ENCODE measurements at regions not wholly inside any gene's neighbourhood (a gene's known extent, or its start where the extent isn't known, plus 50 kb on each side); places are given as distances from the start of the nearest gene placed in this dataset.
"Not testable (repeated sequence)": the region's sequence is repeated elsewhere in the genome, so short reads cannot be mapped to it uniquely, and the experiment has no call there.

DNA sequence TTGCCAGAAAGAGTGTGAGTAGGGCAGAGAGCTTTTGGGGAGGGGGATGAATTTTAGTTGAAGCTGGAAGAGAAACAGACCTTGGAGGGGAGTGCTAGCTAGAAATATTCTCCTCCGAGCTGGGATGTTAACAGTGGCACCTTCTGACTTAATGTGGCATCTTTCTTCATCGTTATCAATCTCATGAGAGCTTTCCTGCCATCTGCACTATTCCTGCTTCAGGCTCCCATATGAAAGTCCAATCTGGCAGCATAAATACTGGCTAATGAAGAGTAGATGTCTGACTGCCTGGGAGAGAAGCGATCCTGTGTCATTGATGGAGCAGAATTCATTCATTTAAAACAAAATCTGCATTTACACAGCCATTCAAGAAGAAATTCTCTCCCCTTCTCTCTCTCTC, 284.5 kb downstream of the TMEM38B start:
- no peak for DNase-seq

DNA sequence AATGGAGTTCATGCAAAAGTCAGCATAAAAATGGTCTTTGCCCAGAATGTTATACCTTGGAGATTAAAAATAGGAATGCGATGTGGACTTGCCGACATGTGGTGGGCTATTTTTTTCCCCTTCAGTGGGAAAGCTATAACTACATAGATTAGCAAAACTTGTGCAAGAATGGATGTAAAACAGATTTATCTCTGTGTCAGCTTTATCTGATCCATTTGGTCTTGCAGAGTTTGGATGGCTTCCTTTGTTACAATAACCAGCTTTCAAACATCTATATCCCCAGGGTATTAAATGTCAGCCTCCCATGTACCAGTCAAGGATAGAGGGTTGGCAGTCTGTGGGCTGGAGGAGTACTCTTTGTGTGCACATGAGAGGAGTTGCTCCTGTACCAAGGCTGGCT, 284.9 kb downstream of the TMEM38B start:
- no peak for DNase-seq

DNA sequence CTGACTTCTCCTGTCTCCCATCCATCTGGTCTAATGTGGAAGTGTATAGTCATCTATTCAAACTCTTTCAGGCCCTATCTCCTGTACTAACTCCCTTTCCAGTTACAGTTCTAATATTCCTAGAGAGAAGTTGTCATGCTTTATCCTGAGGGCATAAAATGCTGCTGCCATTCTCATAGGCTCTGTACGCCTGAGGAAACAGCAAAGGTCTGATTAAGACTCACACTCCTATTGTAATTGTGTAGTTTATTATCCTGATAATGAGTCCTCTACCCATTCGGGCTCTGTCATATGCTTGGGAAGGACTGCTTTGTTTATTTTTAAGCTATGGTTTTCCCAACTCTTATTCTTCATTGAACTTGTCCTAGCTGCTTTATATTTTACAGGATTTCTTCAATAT, 290.4 kb downstream of the TMEM38B start:
- no peak for DNase-seq

DNA sequence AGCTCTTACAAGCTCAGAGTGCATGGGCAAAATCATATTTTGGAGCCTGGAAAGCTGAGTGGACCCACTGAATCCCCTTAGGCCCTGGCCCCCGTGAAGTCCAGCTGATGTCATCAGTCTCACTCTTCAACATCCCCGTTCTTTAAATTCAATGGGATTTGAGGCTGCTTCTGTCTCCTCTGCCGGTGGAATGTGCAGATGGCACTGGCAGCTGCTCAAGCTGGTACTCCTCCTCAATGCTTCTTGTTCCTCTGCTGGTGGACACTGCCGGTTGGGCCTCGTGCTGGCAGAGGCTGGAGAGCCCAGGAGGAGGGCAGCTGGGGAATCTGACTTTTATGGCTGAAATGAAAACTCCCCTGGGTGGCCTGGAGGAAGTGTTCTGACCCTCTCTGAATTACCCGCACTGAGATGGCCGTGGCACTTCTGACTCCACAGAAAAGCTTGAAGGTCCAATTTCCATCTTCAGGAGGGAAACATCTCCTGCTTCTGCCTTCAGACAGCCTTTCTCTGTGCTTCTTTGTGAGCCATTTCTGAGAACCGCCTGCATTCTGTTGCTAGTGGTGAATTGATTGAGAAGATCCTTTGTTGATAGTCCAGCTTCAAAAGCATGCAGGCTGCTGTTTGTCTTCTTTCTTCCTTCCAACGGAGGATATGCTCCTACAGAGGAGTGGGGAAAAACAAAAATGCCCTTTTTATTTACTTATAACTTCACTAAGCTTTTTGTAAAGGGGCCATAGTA, 298.9 kb downstream of the TMEM38B start:
- DNase-seq: no peak

DNA sequence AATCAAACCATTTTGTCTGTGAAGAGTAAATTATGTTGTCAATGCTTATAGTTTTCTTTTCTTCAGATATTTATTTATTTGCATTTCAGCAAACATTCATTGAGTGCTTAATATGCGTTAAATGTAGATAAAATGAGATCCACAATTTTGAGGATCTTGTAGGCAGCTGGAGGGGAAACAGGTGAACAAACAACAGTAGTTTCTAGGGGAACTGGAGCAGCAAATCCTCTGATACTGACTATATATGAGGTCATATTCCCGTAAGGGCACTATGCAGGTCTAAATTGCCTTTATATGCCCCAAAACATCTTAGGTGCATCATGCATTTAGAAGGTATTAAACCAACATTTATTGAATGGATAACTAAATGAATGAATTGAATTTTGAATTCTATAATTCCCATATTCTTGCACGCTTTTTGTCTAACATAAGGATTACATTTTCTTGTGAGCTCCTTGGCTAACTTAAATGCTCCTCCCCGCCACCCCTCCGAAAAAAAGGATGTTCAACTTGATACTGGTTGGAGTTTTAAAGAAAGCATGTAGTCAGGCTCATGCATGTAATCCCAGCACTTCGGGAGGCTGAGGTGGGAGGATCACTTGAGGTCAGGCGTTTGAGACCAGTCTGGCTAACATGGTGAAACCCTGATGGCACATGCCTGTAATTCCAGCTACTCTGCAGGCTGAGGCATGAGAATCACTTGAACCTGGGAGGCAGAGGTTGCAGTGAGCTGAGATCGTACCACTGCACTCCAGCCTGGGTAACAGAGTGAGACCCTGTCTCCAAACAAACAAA, 299.8 kb downstream of the TMEM38B start:
- no peak for DNase-seq

DNA sequence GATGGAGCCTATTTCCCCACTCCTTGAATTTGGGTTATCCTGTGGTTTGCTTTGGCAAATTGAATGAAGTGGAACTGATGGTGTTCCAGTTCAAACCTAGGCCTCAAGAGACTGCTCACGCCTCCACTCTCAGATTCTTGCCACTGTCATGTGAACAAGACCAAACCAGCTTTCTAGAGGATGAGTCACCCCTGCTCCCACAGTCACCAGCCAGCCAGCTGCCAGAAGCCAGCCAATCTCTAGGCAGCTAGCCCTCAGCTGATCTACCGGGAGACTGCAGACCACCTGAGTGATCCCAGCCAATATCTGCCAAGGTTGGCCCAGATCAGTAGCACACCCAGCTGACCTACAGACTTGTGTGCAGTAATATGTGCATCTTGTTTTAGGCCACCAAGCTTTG, 300.6 kb downstream of the TMEM38B start:
- no peak for DNase-seq

DNA sequence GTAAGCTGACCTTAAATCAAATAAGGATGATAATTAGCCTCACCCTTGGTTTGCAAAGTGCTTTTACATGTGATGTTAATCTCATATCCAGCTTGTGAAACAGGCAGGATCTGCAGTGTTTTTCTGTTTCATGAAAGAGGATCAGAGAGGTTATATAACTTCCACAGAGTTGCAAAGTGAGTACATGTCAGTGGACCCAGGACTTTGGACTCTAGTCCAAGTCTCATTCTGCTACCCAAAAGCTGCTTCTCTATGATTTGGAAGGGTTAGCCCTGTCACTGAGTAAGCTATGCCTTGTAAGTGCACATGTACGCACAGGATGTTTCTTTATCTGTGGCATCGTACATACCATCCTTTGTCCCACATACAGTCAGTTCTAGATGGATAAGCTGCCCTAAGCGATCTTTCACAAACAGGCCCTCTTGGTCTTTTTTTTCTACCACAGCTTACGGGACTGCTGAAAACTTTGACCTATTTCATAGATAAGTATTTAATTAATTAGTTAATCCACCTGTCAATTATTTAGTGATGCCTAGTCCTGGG, 322.9 kb downstream of the TMEM38B start:
- DNase-seq: no peak

DNA sequence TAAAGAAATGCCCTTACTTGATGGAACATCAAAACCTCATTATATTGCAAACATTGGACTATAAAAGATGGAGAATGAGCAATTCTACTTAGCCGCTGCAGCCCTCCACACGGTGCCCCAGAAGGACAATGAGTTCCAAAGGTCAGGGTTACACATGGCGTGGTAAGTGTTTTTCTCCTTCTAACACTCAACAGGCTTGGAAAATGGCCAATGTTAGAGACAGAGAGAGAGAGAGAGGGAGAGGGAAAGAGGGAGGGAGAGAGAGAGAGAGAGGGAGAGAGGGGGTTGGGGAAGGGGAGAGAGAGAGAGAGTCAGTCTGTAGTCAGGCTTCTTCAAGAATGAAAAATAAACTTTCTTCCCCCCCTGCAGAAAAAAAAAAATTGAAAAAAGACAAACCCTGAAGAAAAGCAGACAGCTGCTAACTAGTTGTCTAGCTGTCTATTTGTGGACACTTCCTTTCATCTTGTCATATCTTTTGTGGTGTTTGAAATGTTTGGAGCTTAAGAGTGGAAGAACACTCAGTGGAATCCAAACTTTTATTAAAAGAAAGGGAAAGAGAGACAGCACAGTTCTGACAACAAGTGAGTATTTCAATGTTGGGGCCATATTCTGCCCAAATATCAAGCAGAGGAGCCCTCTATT, 324.8 kb downstream of the TMEM38B start:
- no peak for DNase-seq

DNA sequence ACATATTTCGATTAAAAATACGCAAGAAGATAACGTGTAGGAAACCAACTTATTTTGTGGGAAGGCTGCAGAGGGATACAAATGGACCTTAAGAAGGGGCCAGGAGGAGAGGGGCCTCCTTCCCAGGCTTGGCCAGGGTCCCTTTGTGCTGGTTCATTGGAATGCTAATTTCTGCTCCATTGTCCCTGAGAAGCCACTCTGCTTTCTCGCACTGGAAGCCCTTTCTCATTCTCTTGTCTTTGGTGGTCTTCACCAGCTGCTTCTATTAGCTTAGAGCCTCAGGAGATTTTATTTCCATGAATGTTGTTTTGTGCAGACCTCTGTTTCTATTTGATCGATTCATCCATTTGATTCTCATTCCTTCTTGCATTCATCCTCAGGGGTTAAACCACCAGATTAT, 325.4 kb downstream of the TMEM38B start:
- DNase-seq: no peak

DNA sequence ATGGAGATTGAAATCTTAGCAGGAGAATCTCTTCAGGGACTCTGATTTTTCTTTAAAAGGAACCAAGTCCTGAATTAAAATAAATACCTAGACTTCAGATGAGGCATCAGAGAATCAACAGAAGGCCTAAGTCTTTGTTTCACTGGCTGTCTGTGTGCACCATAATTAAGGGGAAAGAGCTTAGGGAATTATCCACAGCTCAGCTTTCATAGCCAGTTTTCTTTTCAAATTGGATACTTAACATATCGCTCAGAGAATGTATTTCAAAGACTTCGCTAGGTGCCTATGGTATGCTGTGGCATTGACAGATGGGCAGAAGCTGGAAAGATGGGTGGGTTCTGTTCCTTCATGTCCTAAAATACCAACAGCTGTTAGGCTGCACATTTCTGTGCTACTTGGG, 325.8 kb downstream of the TMEM38B start:
- DNase-seq: no peak

DNA sequence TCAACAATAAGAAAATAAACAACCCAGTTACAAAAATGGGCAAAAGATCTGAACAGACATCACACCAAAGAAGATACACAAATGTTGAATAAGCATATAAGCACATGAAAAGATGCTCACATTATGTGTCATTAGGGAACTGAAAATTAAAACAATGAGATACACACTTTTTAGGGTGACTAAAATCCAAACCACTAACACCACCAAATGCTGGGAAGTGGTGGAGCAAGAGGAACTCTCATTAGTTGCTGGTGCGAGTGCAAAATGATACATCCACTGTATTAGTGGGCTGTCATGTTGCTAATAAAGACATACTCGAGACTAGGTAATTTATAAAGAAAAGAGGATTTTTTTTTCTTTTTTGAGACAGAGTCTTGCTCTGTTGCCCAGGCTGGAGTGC, 329.1 kb downstream of the TMEM38B start:
- DNase-seq: no peak

DNA sequence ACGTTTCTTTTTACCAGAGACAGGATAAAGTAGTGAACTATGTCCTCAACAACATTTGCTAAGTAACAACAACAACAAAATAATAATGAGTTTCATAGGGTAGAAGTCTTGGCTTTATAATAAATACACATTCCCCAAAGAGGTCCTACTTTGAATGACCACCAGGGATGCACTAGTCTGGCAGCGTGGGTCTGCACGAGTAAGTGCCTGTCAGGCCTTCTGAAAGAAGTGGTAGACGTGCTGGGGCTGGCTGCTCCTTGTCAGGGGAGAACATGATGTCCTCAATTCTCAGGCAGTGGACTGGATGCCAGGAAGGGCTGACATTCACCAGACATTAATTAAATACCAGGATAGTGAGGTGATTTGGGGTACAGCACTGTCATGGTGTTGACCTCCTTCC, 331.1 kb downstream of the TMEM38B start:
- no peak for DNase-seq

DNA sequence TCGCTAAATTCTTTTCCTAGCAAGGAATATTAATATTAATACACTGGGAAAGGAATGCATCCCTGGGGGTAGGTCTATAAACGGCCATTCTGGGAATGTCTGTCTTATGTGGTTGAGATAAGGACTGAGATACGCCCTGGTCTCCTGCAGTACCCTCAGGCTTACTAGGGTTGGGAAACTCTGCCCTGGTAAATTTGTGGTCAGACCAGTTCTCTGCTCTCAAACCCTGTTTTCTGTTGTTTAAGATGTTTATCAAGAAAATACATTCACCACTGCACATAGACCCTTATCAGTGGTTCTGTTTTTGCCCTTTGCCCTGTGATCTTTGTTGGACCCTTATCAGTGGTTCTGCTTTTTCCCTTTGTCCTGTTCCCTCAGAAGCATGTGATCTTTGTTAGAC, 335.8 kb downstream of the TMEM38B start:
- DNase-seq: not testable (repeated sequence)

DNA sequence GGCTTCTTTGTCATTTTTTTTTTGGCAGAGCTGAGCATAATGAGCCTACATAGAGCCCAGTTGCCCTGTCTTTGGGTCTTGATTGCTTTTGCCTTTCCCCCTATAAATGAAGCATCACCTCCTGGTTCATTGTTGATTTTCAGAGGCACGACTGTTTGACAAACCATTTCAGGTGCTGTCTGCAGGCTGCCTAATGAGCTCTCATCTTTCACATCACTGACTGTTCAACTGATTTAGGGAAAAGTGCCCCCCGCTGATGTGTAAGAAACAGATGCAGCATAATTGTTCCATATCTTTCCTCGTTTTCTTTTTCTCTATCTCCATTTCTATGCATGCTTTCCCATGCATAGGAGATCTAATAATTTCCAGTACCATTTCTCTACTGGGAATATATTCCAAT, 338.6 kb downstream of the TMEM38B start:
- DNase-seq: no peak

DNA sequence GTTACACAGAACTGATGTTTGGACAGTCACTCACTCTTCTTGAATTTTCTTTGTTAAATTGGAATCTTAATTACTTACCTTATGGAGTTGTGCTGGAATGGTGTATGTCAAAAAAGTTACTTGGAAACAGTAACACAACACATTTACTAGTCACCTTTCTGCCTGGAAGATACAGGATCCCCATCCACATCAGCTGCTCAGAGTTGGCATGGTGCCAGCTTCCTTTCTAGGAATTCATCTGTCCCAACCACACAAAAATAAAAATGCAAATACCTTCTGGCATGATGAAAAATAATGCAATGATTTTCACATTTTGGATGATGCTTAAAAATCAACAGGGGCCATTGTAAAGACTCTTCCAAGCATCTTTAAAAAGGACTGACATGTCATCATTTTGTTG, 341.5 kb downstream of the TMEM38B start:
- DNase-seq: no peak

DNA sequence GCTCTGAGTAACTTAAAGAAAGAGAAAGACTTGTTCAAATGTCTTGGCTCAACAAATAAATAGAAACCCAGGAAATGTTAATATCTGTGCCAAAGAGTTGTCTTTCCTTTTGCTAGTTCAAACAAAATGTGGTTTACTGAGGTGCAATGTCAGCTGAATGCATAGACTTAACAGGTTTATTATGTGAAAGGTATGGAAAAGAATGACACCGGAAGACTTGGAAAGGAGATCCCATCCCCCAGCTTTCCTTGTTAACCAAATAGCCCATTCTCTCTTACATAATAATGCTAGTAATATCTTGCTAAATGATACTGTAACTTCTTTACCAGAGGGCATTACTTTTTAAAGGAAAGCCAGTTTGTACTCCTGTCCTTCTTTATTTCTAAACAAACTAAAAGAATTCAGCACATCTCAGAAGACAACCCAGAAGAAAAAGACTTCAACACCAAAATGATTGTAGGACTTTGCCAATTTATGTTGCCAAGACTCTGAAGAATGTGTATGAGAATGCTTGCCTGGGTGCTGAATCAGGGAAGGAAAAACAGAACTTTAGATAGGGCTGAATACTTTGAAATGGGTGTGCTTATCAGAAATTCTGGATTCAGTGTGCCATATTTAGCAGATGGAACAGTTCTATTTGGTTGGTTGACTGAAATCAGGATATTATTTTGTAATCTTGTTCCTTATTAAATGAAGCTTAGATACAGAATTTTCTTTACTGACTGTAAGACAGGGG, 344.1 kb downstream of the TMEM38B start:
- DNase-seq: no peak

DNA sequence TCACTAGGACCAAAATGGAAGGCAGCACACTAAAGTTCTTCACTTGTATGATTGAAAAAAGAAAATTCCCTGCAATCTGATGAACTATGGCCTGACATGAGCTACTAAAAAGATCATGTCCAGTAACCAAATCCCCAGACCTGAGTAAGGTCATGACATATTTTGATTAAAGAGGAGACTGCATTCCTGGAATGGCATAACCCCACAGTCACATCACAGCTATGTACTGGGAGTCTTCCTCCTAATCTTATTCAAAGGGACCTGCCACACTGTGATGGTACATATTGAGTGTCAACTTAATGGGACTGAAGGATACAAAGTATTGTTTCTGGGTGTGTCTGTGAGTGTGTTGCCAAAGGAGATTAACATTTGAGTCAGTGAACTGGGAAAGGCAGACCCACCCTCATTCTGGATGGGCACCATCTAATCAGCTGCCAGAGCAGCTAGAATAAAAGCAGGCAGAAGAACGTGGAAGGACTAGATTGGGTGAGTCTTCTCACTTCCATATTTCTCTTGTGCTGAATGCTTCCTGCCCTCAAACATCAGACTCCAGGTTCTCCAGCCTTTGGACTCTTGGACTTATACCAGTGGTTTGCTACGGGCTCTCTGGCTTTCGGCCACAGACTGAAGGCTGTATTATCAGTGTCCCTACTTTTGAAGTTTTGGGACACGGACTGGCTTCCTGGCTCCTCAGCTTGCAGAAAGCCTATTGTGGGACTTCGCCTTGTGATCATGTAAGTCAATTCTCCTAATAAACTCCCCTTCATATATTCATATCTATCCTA, 345.0 kb downstream of the TMEM38B start:
- DNase-seq: no peak

DNA sequence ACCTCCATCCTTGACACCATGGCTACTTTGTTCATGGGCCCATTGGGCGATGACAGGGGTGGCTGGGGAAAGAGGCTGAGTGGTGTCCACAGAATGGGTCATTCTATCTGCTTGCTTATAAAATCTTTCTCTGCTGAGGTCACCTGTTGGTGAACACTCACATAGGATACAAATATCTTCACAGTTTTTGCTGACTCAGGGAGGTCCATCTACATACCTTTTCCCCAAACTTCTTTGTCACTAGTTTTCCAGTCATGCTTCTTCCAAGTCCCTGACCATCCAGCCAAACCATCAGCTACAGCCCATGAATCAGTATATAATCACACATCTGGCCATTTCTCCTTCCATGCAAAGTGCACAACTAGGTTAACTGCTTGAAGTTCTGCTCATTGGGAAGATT, 347.6 kb downstream of the TMEM38B start:
- not testable (repeated sequence) for DNase-seq

DNA sequence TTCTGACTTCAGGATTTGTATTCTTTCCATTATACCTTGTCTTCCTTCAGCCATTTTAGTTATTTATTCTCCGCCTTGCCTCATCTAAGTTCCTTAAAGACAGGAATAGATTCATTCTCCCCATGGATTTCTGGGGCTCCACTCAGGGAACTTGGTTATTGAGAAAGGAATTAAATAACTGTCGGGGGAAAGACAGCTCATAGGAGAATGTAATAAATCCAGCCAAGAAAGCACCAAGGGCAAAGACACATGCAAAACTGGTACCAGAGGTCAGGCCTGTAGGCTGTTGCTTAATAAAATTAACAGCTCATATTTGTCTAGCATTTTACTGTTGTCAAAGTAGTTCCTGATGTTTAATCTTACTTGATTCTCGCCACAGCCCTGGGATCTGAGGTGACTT, 357.2 kb downstream of the TMEM38B start:
- DNase-seq: no peak

DNA sequence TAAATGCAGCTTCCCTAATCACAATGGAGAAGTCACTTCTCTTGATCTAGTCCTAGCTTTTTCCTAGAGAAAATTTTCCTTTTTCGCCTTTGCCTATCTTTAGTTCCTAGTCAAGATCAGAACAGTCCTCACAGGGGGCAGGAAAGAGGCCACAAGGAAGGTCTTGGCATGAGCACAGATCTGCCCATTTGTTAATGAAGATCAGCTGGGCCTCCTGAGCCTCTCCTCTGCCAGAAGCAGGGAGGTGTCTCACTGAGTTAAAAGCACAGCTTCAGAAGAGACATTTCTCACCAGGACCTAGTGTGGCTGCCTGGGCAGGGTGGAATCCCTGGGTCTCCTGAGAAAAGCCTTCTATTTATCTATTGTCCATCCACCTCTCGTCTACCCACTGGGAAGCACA, 357.8 kb downstream of the TMEM38B start:
- DNase-seq: no peak

DNA sequence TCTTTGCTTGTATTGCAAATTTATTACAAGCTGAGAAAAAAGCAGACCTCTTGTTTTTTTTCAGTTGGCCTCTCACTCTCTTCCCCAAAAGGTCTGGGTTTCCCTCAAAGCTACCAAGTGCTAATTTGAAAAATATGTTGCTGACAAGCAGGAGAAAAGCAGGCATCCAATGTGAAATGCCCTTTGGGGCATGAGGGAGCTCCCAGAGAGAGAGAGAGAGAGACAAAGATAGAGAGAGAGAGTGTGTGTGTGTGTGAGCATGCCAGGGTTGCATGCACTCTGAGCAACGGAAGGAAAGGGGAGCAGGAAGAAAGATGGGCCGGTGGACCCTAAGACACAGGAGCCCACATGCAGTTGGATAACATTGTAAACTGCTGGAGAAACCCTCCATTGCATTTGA, 358.4 kb downstream of the TMEM38B start:
- DNase-seq: no peak

DNA sequence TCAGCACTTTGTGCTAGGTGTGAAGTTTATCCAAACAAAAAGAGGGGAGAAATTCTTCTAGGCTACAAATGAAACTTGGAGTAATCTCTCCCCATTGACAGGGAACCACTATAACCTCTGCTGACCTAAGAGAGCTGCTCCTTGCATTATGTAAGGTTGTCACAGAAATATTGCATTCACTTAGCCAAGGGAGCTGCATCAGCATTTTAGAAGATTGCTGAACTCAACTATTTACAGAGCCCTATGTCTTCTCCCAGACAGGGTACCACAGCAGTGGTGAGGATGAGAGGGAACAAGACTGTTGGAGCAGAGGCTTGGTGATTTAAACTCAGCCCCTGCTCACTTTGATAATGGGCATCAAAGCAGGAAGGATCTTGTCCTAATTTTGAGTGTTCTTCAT, 362.0 kb downstream of the TMEM38B start:
- DNase-seq: no peak
